ENCODE measurements at regions not wholly inside any gene's neighbourhood (a gene's known extent, or its start where the extent isn't known, plus 50 kb on each side); places are given as distances from the start of the nearest gene placed in this dataset.

GRCh38 chr4:85246055-85246454 is 228.9 kb upstream of the ARHGAP24 start:
- Histone ChIP-seq H3K27ac (ENCODE audit: low read depth, low read length, poor library complexity, severe bottlenecking) (no peak overlapping the region), H3K9me3 (ENCODE audit: low read depth, low read length, poor library complexity, severe bottlenecking) (no peaks in the 10 kb centered on the region), H3K4me1 (ENCODE audit: insufficient read depth, low read length, poor library complexity, severe bottlenecking) (no peaks in the 10 kb centered on the region), H3K27me3 (replicated peaks; ENCODE audit: insufficient read depth, low read depth, low read length, poor library complexity) (no peaks in the 10 kb centered on the region), H3K4me3 (ENCODE audit: low read depth, low read length, poor library complexity, severe bottlenecking) (no peak overlapping the region), H3K36me3 (ENCODE audit: insufficient read depth, low read length, poor library complexity, severe bottlenecking) (no peaks in the 10 kb centered on the region)
- no TSS peak for BruUV-seq (replicated peaks)
- intact Hi-C loops (cut with micrococcal nuclease; ENCODE audit: unreplicated experiment): no loop called here
- ChIA-PET POLR2A (ENCODE audit: low non-redundant PET) (no interaction called here), CTCF (no interaction called here)
- TF ChIP-seq EZH2 (IDR thresholded peaks at IDR 0.05; ENCODE audit: borderline replicate concordance, low read depth, low read length, poor library complexity, severe bottlenecking): no peak
- TF ChIP-seq, protein P1, sequence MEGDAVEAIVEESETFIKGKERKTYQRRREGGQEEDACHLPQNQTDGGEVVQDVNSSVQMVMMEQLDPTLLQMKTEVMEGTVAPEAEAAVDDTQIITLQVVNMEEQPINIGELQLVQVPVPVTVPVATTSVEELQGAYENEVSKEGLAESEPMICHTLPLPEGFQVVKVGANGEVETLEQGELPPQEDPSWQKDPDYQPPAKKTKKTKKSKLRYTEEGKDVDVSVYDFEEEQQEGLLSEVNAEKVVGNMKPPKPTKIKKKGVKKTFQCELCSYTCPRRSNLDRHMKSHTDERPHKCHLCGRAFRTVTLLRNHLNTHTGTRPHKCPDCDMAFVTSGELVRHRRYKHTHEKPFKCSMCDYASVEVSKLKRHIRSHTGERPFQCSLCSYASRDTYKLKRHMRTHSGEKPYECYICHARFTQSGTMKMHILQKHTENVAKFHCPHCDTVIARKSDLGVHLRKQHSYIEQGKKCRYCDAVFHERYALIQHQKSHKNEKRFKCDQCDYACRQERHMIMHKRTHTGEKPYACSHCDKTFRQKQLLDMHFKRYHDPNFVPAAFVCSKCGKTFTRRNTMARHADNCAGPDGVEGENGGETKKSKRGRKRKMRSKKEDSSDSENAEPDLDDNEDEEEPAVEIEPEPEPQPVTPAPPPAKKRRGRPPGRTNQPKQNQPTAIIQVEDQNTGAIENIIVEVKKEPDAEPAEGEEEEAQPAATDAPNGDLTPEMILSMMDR (conservative IDR thresholded peaks at IDR 0.05; ENCODE audit: low read depth, low read length): no peak
- no peak for DNase-seq (ENCODE audit: low spot score)

GRCh38 chr4:85250852-85251251 is 224.1 kb upstream of the ARHGAP24 start:
- no peak for DNase-seq (ENCODE audit: low spot score)
- Histone ChIP-seq H3K4me3 (ENCODE audit: low read depth, low read length, poor library complexity, severe bottlenecking) (no peak overlapping the region), H3K36me3 (ENCODE audit: insufficient read depth, low read length, poor library complexity, severe bottlenecking) (no peaks in the 10 kb centered on the region), H3K27me3 (replicated peaks; ENCODE audit: insufficient read depth, low read depth, low read length, poor library complexity) (no peaks in the 10 kb centered on the region), H3K4me1 (ENCODE audit: insufficient read depth, low read length, poor library complexity, severe bottlenecking) (no peaks in the 10 kb centered on the region), H3K9me3 (ENCODE audit: low read depth, low read length, poor library complexity, severe bottlenecking) (no peaks in the 10 kb centered on the region), H3K27ac (ENCODE audit: low read depth, low read length, poor library complexity, severe bottlenecking) (no peak overlapping the region)
- CTCF ChIA-PET: no interaction called here
- intact Hi-C loops (cut with micrococcal nuclease; ENCODE audit: unreplicated experiment): no loop called here
- BruUV-seq (replicated peaks): no TSS peak
- no peak for TF ChIP-seq EZH2 (IDR thresholded peaks at IDR 0.05; ENCODE audit: borderline replicate concordance, low read depth, low read length, poor library complexity, severe bottlenecking)
- TF ChIP-seq, protein P1 (conservative IDR thresholded peaks at IDR 0.05; ENCODE audit: low read depth, low read length): no peak
- POLR2A ChIA-PET (ENCODE audit: low non-redundant PET): no interaction called here

DNA sequence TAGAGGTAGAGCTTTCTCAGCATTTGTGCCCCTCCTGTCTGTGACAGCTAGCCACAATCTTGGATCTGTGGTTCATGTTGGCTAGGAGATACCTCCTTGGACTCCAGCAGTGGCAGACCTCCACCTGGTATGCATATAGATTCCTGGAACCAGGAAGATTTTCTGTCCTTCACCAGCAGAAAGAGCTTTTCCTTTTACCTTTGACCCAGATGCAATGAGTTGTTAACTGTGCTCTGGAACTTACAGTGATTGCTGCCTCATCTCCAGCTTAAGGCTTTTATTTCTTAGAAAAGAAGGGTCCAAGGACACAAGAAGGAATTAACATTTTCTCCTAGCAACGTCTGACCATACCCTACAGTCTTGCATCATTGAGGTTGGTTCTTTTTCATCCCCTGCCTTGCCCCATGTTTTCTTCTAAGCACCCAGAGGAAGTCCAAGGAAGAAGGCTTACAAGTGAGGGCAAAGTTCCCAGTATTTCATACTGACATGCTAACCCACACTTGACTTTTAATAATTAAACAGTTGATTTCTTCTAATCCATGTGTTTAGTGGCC is 217.1 kb upstream of the ARHGAP24 start:
- H3K4me3 ChIP-seq (ENCODE audit: low read depth, low read length, poor library complexity, severe bottlenecking): no peak overlapping the region
- no peaks in the 10 kb centered on the region for H3K9me3 ChIP-seq (ENCODE audit: low read depth, low read length, poor library complexity, severe bottlenecking)
- DNase-seq (ENCODE audit: low spot score): no peak
- no TSS peak for BruUV-seq (replicated peaks)
- TF ChIP-seq, protein P1 (conservative IDR thresholded peaks at IDR 0.05; ENCODE audit: low read depth, low read length): no peak
- no peak for TF ChIP-seq EZH2 (IDR thresholded peaks at IDR 0.05; ENCODE audit: borderline replicate concordance, low read depth, low read length, poor library complexity, severe bottlenecking)
- H3K27me3 ChIP-seq (replicated peaks; ENCODE audit: insufficient read depth, low read depth, low read length, poor library complexity): no peaks in the 10 kb centered on the region
- no peaks in the 10 kb centered on the region for H3K4me1 ChIP-seq (ENCODE audit: insufficient read depth, low read length, poor library complexity, severe bottlenecking)
- intact Hi-C loops (cut with micrococcal nuclease; ENCODE audit: unreplicated experiment): no loop called here
- POLR2A ChIA-PET (ENCODE audit: low non-redundant PET): no interaction called here
- H3K36me3 ChIP-seq (ENCODE audit: insufficient read depth, low read length, poor library complexity, severe bottlenecking): no peaks in the 10 kb centered on the region
- no peak overlapping the region for H3K27ac ChIP-seq (ENCODE audit: low read depth, low read length, poor library complexity, severe bottlenecking)
- CTCF ChIA-PET: interaction anchor here (0.6 kb wide), 1 partner anchor 14 kb away, joined by 3 read pairs; no protein-coding TSS in a partner anchor
